Endothelial cell of umbilical vein (primary cell): ENCODE measurements at regions not wholly inside any gene's neighbourhood (a gene's known extent, or its start where the extent isn't known, plus 50 kb on each side); places are given as distances from the start of the nearest gene placed in this dataset.

ENCODE experiments used
- BruUV-seq: library from RNA; stranded (reverse); fragments of 400-500 nt; replicated peaks from 2 replicates; lab custom pipeline; 2021; lab: Mats Ljungman, UMichigan
- CTCF ChIA-PET: fragments of 300-600, 350-600 bp; sonication (Branson Sonifier 250); formaldehyde crosslinking; loops from one replicate; lab custom pipeline; 2021; ENCODE audit warnings: antibody characterized with exemption, inconsistent platforms; lab: Charles Lee
- POLR2A ChIA-PET: fragments of 300-600, 350-600 bp; sonication (Branson Sonifier 250); formaldehyde crosslinking; loops from one replicate; lab custom pipeline; 2021; ENCODE audit warnings: antibody characterized with exemption, inconsistent platforms; lab: Charles Lee
- DNase-seq: peaks from one replicate; pipeline ENCODE4 v3.0.0-alpha.2; 2011; ENCODE audit warnings: low read depth, low spot score
- FAIRE-seq: peaks from 2 replicates; lab custom pipeline; 2011; peaks lifted over from hg19 to GRCh38; lab: Jason Lieb, UNC
- H2AFZ ChIP-seq: 2 replicates; pipeline ENCODE4 v1.6.0; 2012; ENCODE audit warnings: low read depth, low read length, control low read depth, inconsistent platforms
- H3K27ac ChIP-seq: 2 replicates; pipeline ENCODE4 v1.5.1; 2011; ENCODE audit warnings: low read depth, mild to moderate bottlenecking, control low read depth, low read length, moderate library complexity; ENCODE audit not compliant: insufficient read depth
- H3K27me3 ChIP-seq, 2 experiments: 2 replicates each; pipeline versions ENCODE4 v1.6.0 to v1.6.1; 2011; ENCODE audit warnings: low read length in 2 of 2, mixed read lengths in 1 of 2; ENCODE audit not compliant: control insufficient read depth in 2 of 2, insufficient read depth in 2 of 2
- H3K36me3 ChIP-seq, 2 experiments: 2 replicates in 1 of 2; 3 replicates in 1 of 2; pipeline ENCODE4 v1.5.1; 2011; ENCODE audit warnings: low read length in 2 of 2, mild to moderate bottlenecking in 1 of 2, moderate library complexity in 1 of 2; ENCODE audit not compliant: control insufficient read depth in 2 of 2, insufficient read depth in 2 of 2; ENCODE audit errors: extremely low read depth in 1 of 2
- H3K4me1 ChIP-seq: 3 replicates; pipeline ENCODE4 v1.5.1; 2011; ENCODE audit warnings: mild to moderate bottlenecking, low read length; ENCODE audit not compliant: control insufficient read depth, insufficient read depth; ENCODE audit errors: extremely low read depth
- H3K4me2 ChIP-seq: 2 replicates; pipeline ENCODE4 v1.6.1; 2011; ENCODE audit warnings: low read length, control low read depth, mixed read lengths; ENCODE audit not compliant: insufficient read depth
- H3K4me3 ChIP-seq, 3 experiments: fragments of 200-600 bp in 1 of 3; sonication (generic), shearing (Covaris generic) in 1 of 3; replicated peaks in 1 of 3; 2 replicates each; pipeline ENCODE4 v1.5.1; 2011 to 2016; ENCODE audit warnings: control low read depth in 3 of 3, low read length in 3 of 3, mild to moderate bottlenecking in 2 of 3, inconsistent platforms in 1 of 3, low read depth in 1 of 3, moderate library complexity in 1 of 3; ENCODE audit not compliant: insufficient read depth in 1 of 3
- H3K79me2 ChIP-seq: 2 replicates; pipeline ENCODE4 v1.6.0; 2012; ENCODE audit warnings: low read length, inconsistent platforms; ENCODE audit not compliant: control insufficient read depth, insufficient read depth
- H3K9ac ChIP-seq: replicated peaks from 2 replicates; pipeline ENCODE3; 2011; ENCODE audit warnings: low read length, control low read depth; ENCODE audit not compliant: insufficient read depth; ENCODE audit errors: extremely low read depth
- H3K9me1 ChIP-seq: replicated peaks from 3 replicates; pipeline ENCODE4 v1.6.0; 2011; ENCODE audit warnings: mild to moderate bottlenecking, low read length; ENCODE audit not compliant: control insufficient read depth, insufficient read depth; ENCODE audit errors: extremely low read depth
- H3K9me3 ChIP-seq: replicated peaks from 2 replicates; pipeline ENCODE4 v1.5.1; 2012; ENCODE audit warnings: low read length, inconsistent platforms; ENCODE audit not compliant: control insufficient read depth, insufficient read depth
- H4K20me1 ChIP-seq: replicated peaks from 2 replicates; pipeline ENCODE3; 2011; ENCODE audit warnings: mild to moderate bottlenecking, low read length; ENCODE audit not compliant: control insufficient read depth, insufficient read depth; ENCODE audit errors: extremely low read depth
- CTCF ChIP-seq, 2 donors: IDR thresholded peaks; 1 replicate in 1 of 2; 2 replicates in 1 of 2; pipeline ENCODE4 v1.5.1; 2011; ENCODE audit warnings: low read length in 2 of 2, mild to moderate bottlenecking in 2 of 2, moderate library complexity in 2 of 2, control low read depth in 1 of 2, inconsistent platforms in 1 of 2, low read depth in 1 of 2; ENCODE audit not compliant: insufficient read depth in 1 of 2; ENCODE audit errors: extremely low read depth in 1 of 2
- EZH2 ChIP-seq: IDR thresholded peaks from 2 replicates; pipeline ENCODE4 v1.6.1; 2012; ENCODE audit warnings: borderline replicate concordance, low read depth, mild to moderate bottlenecking, moderate library complexity, low read length, inconsistent platforms; ENCODE audit not compliant: severe bottlenecking
- FOS ChIP-seq: IDR thresholded peaks from 2 replicates; pipeline ENCODE4 v1.6.1; 2011; ENCODE audit warnings: mild to moderate bottlenecking, low read length, moderate library complexity, borderline replicate concordance; ENCODE audit not compliant: insufficient read depth
- GATA2 ChIP-seq: IDR thresholded peaks from 2 replicates; pipeline ENCODE4 v1.7.0; 2011; ENCODE audit warnings: low read depth, mild to moderate bottlenecking, moderate library complexity, mixed read lengths, low read length; ENCODE audit not compliant: insufficient read length, insufficient read depth
- JUN ChIP-seq: IDR thresholded peaks from 2 replicates; pipeline ENCODE4 v1.6.1; 2011; ENCODE audit warnings: borderline replicate concordance, low read depth; ENCODE audit not compliant: insufficient read length, insufficient read depth
- MAX ChIP-seq: IDR thresholded peaks from 2 replicates; pipeline ENCODE4 v1.6.1; 2011; ENCODE audit not compliant: insufficient read depth, insufficient read length
- MYC ChIP-seq: IDR thresholded peaks from one replicate; pipeline ENCODE4 v1.6.1; 2011; ENCODE audit warnings: mild to moderate bottlenecking, low read depth, low read length
- POLR2A ChIP-seq: IDR thresholded peaks from 2 replicates; pipeline ENCODE4 v1.6.1; 2012; ENCODE audit warnings: low read depth, mild to moderate bottlenecking, control low read depth, low read length
- POLR2AphosphoS5 ChIP-seq: IDR thresholded peaks from 2 replicates; pipeline ENCODE4 v1.6.1; 2012; ENCODE audit warnings: low read depth, mild to moderate bottlenecking, control low read depth, low read length, moderate library complexity; ENCODE audit not compliant: insufficient read depth
- dilution Hi-C: fragments of 300-500 bp; cut with MboI; formaldehyde crosslinking; loops from one replicate; pipeline ENCODE4 v1.15.0; 2019; ENCODE audit warnings: low sequenced_read_pairs; ENCODE audit not compliant: extremely low pct_ligation_motif_present
- intact Hi-C: fragments of 100-400 bp; cut with micrococcal nuclease; formaldehyde crosslinking; loops from one replicate; pipeline ENCODE4 v1.10.0; 2022

- Histone ChIP-seq H3K4me1 (no peaks in the 10 kb centered on the region), H3K79me2 (no peaks in the 10 kb centered on the region), H2AFZ (no peak overlapping the region), H3K9ac (no peak overlapping the region), H3K4me3 (no peak overlapping the region), H3K9me3 (no peaks in the 10 kb centered on the region), H3K27me3 (no peaks in the 10 kb centered on the region), H3K4me2 (no peak overlapping the region), H4K20me1 (no peaks in the 10 kb centered on the region), H3K36me3 (no peaks in the 10 kb centered on the region), H3K9me1 (no peaks in the 10 kb centered on the region), H3K27ac (no peak overlapping the region)
- TF ChIP-seq MAX, result no peak
- no peak for TF ChIP-seq GATA2
- TF ChIP-seq CTCF (IDR thresholded peaks at IDR 0.05; ENCODE audit: extremely low read depth in 1 of 2, insufficient read depth in 1 of 2, low read depth in 1 of 2, low read length in 2 of 2), result no peak
- TF ChIP-seq JUN, result no peak
- no peak for TF ChIP-seq MYC
- no peak for TF ChIP-seq POLR2A
- no peak for TF ChIP-seq FOS
- TF ChIP-seq POLR2AphosphoS5, result no peak
- no peak for TF ChIP-seq EZH2
- dilution Hi-C loops, result no loop called here
- POLR2A ChIA-PET, result no interaction called here
- intact Hi-C loops, result no loop called here
- CTCF ChIA-PET, result no interaction called here
- DNase-seq (no peak), FAIRE-seq (no peak)
- BruUV-seq, result no TSS peak
These were observed 230.3 kb upstream of the RFX3 start for GRCh38 chr9:3756071-3756470.
